GM19023 (cell line): ENCODE measurements at regions not wholly inside any gene's neighbourhood (a gene's known extent, or its start where the extent isn't known, plus 50 kb on each side); places are given as distances from the start of the nearest gene placed in this dataset.
"Not testable (repeated sequence)": the region's sequence is repeated elsewhere in the genome, so short reads cannot be mapped to it uniquely, and the experiment has no call there.

Source experiments
- ATAC-seq: cut with Tn5 transposase; IDR thresholded peaks from one replicate; pipeline ENCODE4 v1.9.1; 2021; ENCODE audit warnings: mild to moderate bottlenecking, moderate library complexity; ENCODE audit not compliant: unreplicated experiment

- no peak for ATAC-seq
These were observed 466.3 kb downstream of the PPARGC1A start for GRCh38 chr4:23423540-23423939.

GRCh38 chr4:23422878-23423277 lies 467.0 kb downstream of the PPARGC1A start:
- ATAC-seq, result no peak

- ATAC-seq, result no peak
These were observed 476.2 kb downstream of the PPARGC1A start for GRCh38 chr4:23413631-23414030.

- ATAC-seq, result no peak
These were observed 477.1 kb downstream of the PPARGC1A start for GRCh38 chr4:23412701-23413100.

GRCh38 chr4:23408913-23409312 lies 480.9 kb downstream of the PPARGC1A start:
- ATAC-seq, result not testable (repeated sequence)

- no peak for ATAC-seq
These were observed 488.3 kb downstream of the PPARGC1A start for GRCh38 chr4:23401572-23401971.

- no peak for ATAC-seq
These were observed 496.9 kb downstream of the PPARGC1A start for GRCh38 chr4:23392860-23393458.

- ATAC-seq, result no peak
These were observed 499.6 kb downstream of the PPARGC1A start for GRCh38 chr4:23390246-23390645.

GRCh38 chr4:23388699-23389395 lies 501.0 kb downstream of the PPARGC1A start:
- no peak for ATAC-seq

GRCh38 chr4:23388255-23388654 lies 501.6 kb downstream of the PPARGC1A start:
- no peak for ATAC-seq

GRCh38 chr4:23384741-23385140 lies 505.1 kb downstream of the PPARGC1A start:
- ATAC-seq, result no peak

GRCh38 chr4:23382879-23383278 lies 507.0 kb downstream of the PPARGC1A start:
- no peak for ATAC-seq

- ATAC-seq, result no peak
These were observed 515.6 kb downstream of the PPARGC1A start for GRCh38 chr4:23374259-23374658.

GRCh38 chr4:23373261-23373660 lies 516.6 kb downstream of the PPARGC1A start:
- ATAC-seq, result no peak

- ATAC-seq, result no peak
These were observed 518.3 kb downstream of the PPARGC1A start for GRCh38 chr4:23371533-23371932.

GRCh38 chr4:23369331-23369730 lies 520.5 kb downstream of the PPARGC1A start:
- ATAC-seq, result no peak

GRCh38 chr4:23368081-23368697 lies 521.7 kb downstream of the PPARGC1A start:
- no peak for ATAC-seq

GRCh38 chr4:23366557-23366906 lies 523.3 kb downstream of the PPARGC1A start:
- no peak for ATAC-seq

GRCh38 chr4:23365871-23366556 lies 523.8 kb downstream of the PPARGC1A start:
- ATAC-seq, result no peak

GRCh38 chr4:23365086-23365485 lies 524.8 kb downstream of the PPARGC1A start:
- no peak for ATAC-seq

- no peak for ATAC-seq
These were observed 525.7 kb downstream of the PPARGC1A start for GRCh38 chr4:23364167-23364566.

GRCh38 chr4:23361453-23361852 lies 528.4 kb downstream of the PPARGC1A start:
- ATAC-seq, result no peak
